ENCODE measurements at regions not wholly inside any gene's neighbourhood (a gene's known extent, or its start where the extent isn't known, plus 50 kb on each side); places are given as distances from the start of the nearest gene placed in this dataset.

- TF ChIP-seq CTCF (IDR thresholded peaks at IDR 0.05; ENCODE audit: control insufficient read depth, extremely low read depth, insufficient read depth), result no peak
- no peak for DNase-seq (ENCODE audit: low read depth)
Observed at GRCh38 chr18:72207280-72207679, 336.9 kb downstream of the CBLN2 start.

GRCh38 chr18:72206814-72207213 is 337.3 kb downstream of the CBLN2 start:
- DNase-seq (ENCODE audit: low read depth), result no peak
- TF ChIP-seq CTCF (IDR thresholded peaks at IDR 0.05; ENCODE audit: control insufficient read depth, extremely low read depth, insufficient read depth), result no peak
- H3K4me3 ChIP-seq (ENCODE audit: low read depth, low read length), result no peak overlapping the region

More at GRCh38 chr18:72207280-72207679, 336.9 kb downstream of the CBLN2 start:
- no peak overlapping the region for H3K4me3 ChIP-seq (ENCODE audit: low read depth, low read length)

GRCh38 chr18:72201032-72201431 is 343.1 kb downstream of the CBLN2 start:
- H3K4me3 ChIP-seq (ENCODE audit: low read depth, low read length), result no peak overlapping the region
- no peak for TF ChIP-seq CTCF (IDR thresholded peaks at IDR 0.05; ENCODE audit: control insufficient read depth, extremely low read depth, insufficient read depth)
- no peak for DNase-seq (ENCODE audit: low read depth)

- no peak for TF ChIP-seq CTCF (IDR thresholded peaks at IDR 0.05; ENCODE audit: control insufficient read depth, extremely low read depth, insufficient read depth)
- H3K4me3 ChIP-seq (ENCODE audit: low read depth, low read length), result no peak overlapping the region
- DNase-seq (ENCODE audit: low read depth), result no peak
Observed at GRCh38 chr18:72197591-72197990, 346.6 kb downstream of the CBLN2 start.

- no peak for DNase-seq (ENCODE audit: low read depth)
- no peak overlapping the region for H3K4me3 ChIP-seq (ENCODE audit: low read depth, low read length)
- no peak for TF ChIP-seq CTCF (IDR thresholded peaks at IDR 0.05; ENCODE audit: control insufficient read depth, extremely low read depth, insufficient read depth)
Observed at GRCh38 chr18:72194072-72194471, 350.1 kb downstream of the CBLN2 start.

GRCh38 chr18:72187956-72188355 is 356.2 kb downstream of the CBLN2 start:
- no peak overlapping the region for H3K4me3 ChIP-seq (ENCODE audit: low read depth, low read length)
- TF ChIP-seq CTCF (IDR thresholded peaks at IDR 0.05; ENCODE audit: control insufficient read depth, extremely low read depth, insufficient read depth), result no peak
- no peak for DNase-seq (ENCODE audit: low read depth)

GRCh38 chr18:72181241-72181764 is 362.8 kb downstream of the CBLN2 start:
- no peak overlapping the region for H3K4me3 ChIP-seq (ENCODE audit: low read depth, low read length)
- TF ChIP-seq CTCF (IDR thresholded peaks at IDR 0.05; ENCODE audit: control insufficient read depth, extremely low read depth, insufficient read depth), result no peak
- DNase-seq (ENCODE audit: low read depth), result no peak
